GM18505 (cell line): ENCODE measurements at regions not wholly inside any gene's neighbourhood (a gene's known extent, or its start where the extent isn't known, plus 50 kb on each side); places are given as distances from the start of the nearest gene placed in this dataset.
A peak's percentile ranks its signal among the peaks of the same experiment; 100 is the strongest.

Experiments
- ATAC-seq: cut with Tn5 transposase; IDR thresholded peaks from one replicate; pipeline ENCODE4 v1.9.1; 2021; ENCODE audit not compliant: unreplicated experiment
- POLR2A ChIP-seq: IDR thresholded peaks from 4 replicates; pipeline ENCODE4 v1.6.1; 2011; ENCODE audit warnings: borderline replicate concordance; ENCODE audit not compliant: insufficient read depth, insufficient read length; ENCODE audit errors: extremely low read depth

- TF ChIP-seq POLR2A: no peak
- no peak for ATAC-seq
These were observed 364.6 kb downstream of the SHQ1 start for GRCh38 chr3:72483554-72484104.

- ATAC-seq: peak; percentile 50
These were observed 365.5 kb downstream of the SHQ1 start for GRCh38 chr3:72482589-72483321.

GRCh38 chr3:72481542-72481941 is 366.7 kb downstream of the SHQ1 start:
- no peak for TF ChIP-seq POLR2A
- no peak for ATAC-seq

More at GRCh38 chr3:72482589-72483321, 365.5 kb downstream of the SHQ1 start:
- TF ChIP-seq POLR2A: no peak

- no peak for TF ChIP-seq POLR2A
- no peak for ATAC-seq
These were observed 367.9 kb downstream of the SHQ1 start for GRCh38 chr3:72480366-72480765.

- ATAC-seq: no peak
- no peak for TF ChIP-seq POLR2A
These were observed 368.5 kb downstream of the SHQ1 start for GRCh38 chr3:72479651-72480215.

GRCh38 chr3:72476139-72476483 is 372.1 kb downstream of the SHQ1 start:
- no peak for TF ChIP-seq POLR2A
- no peak for ATAC-seq

GRCh38 chr3:72475258-72476138 is 372.7 kb downstream of the SHQ1 start:
- no peak for ATAC-seq
- TF ChIP-seq POLR2A: no peak

GRCh38 chr3:72474775-72475174 is 373.5 kb downstream of the SHQ1 start:
- no peak for TF ChIP-seq POLR2A
- ATAC-seq: no peak

- TF ChIP-seq POLR2A: no peak
- no peak for ATAC-seq
These were observed 375.1 kb downstream of the SHQ1 start for GRCh38 chr3:72473156-72473555.

GRCh38 chr3:72470904-72471417 is 377.3 kb downstream of the SHQ1 start:
- TF ChIP-seq POLR2A: no peak

GRCh38 chr3:72465853-72466252 is 382.4 kb downstream of the SHQ1 start:
- TF ChIP-seq POLR2A: no peak
- no peak for ATAC-seq

More at GRCh38 chr3:72470904-72471417, 377.3 kb downstream of the SHQ1 start:
- no peak for ATAC-seq

GRCh38 chr3:72463083-72463482 is 385.2 kb downstream of the SHQ1 start:
- no peak for ATAC-seq
- TF ChIP-seq POLR2A: no peak

GRCh38 chr3:72462595-72463011 is 385.6 kb downstream of the SHQ1 start:
- TF ChIP-seq POLR2A: no peak
- ATAC-seq: no peak
